ENCODE measurements at regions not wholly inside any gene's neighbourhood (a gene's known extent, or its start where the extent isn't known, plus 50 kb on each side); places are given as distances from the start of the nearest gene placed in this dataset.

- TF ChIP-seq CTCF (IDR thresholded peaks at IDR 0.05) (no peak), POLR2A (IDR thresholded peaks at IDR 0.05) (no peak)
These were observed 330.3 kb downstream of the TRIM36 start for GRCh38 chr5:114839360-114839759.
